HS-27A (cell line): ENCODE measurements at regions not wholly inside any gene's neighbourhood (a gene's known extent, or its start where the extent isn't known, plus 50 kb on each side); places are given as distances from the start of the nearest gene placed in this dataset.
"Not testable (repeated sequence)": the region's sequence is repeated elsewhere in the genome, so short reads cannot be mapped to it uniquely, and the experiment has no call there.

ENCODE experiments used
- DNase-seq: peaks from one replicate; pipeline ENCODE4 v3.0.0-alpha.2; 2012; ENCODE audit warnings: low read depth, missing footprints

- no peak for DNase-seq
Observed at GRCh38 chr11:103730131-103730940, 306.1 kb upstream of the DDI1 start.

GRCh38 chr11:103731670-103732069, 304.8 kb upstream of the DDI1 start:
- no peak for DNase-seq

- DNase-seq = no peak
Observed at GRCh38 chr11:103733889-103734288, 302.6 kb upstream of the DDI1 start.

- DNase-seq = no peak
Observed at GRCh38 chr11:103735497-103736032, 300.9 kb upstream of the DDI1 start.

- no peak for DNase-seq
Observed at GRCh38 chr11:103736315-103737036, 300.0 kb upstream of the DDI1 start.

- no peak for DNase-seq
Observed at GRCh38 chr11:103737037-103737622, 299.3 kb upstream of the DDI1 start.

GRCh38 chr11:103737747-103738146, 298.7 kb upstream of the DDI1 start:
- no peak for DNase-seq

- not testable (repeated sequence) for DNase-seq
Observed at GRCh38 chr11:103739074-103739796, 297.2 kb upstream of the DDI1 start.

- no peak for DNase-seq
Observed at GRCh38 chr11:103744496-103745153, 291.8 kb upstream of the DDI1 start.

- DNase-seq = no peak
Observed at GRCh38 chr11:103749158-103749557, 287.3 kb upstream of the DDI1 start.

- DNase-seq = no peak
Observed at GRCh38 chr11:103768816-103769215, 267.6 kb upstream of the DDI1 start.

GRCh38 chr11:103773059-103773458, 263.4 kb upstream of the DDI1 start:
- no peak for DNase-seq

- no peak for DNase-seq
Observed at GRCh38 chr11:103773537-103773936, 262.9 kb upstream of the DDI1 start.

GRCh38 chr11:103779054-103779453, 257.4 kb upstream of the DDI1 start:
- no peak for DNase-seq

- no peak for DNase-seq
Observed at GRCh38 chr11:103789952-103790351, 246.5 kb upstream of the DDI1 start.

GRCh38 chr11:103792981-103793468, 243.4 kb upstream of the DDI1 start:
- no peak for DNase-seq

GRCh38 chr11:103794262-103794661, 242.2 kb upstream of the DDI1 start:
- no peak for DNase-seq

- no peak for DNase-seq
Observed at GRCh38 chr11:103798026-103798425, 238.4 kb upstream of the DDI1 start.

GRCh38 chr11:103798446-103798845, 238.0 kb upstream of the DDI1 start:
- DNase-seq = no peak

- no peak for DNase-seq
Observed at GRCh38 chr11:103800406-103801114, 235.9 kb upstream of the DDI1 start.

GRCh38 chr11:103803062-103803461, 233.4 kb upstream of the DDI1 start:
- DNase-seq = no peak
